HG03064 (cell line): ENCODE measurements at regions not wholly inside any gene's neighbourhood (a gene's known extent, or its start where the extent isn't known, plus 50 kb on each side); places are given as distances from the start of the nearest gene placed in this dataset.

Source experiments
- ATAC-seq: cut with Tn5 transposase; IDR thresholded peaks from one replicate; pipeline ENCODE4 v1.9.1; 2021; ENCODE audit warnings: low read depth; ENCODE audit not compliant: unreplicated experiment

GRCh38 chr13:59157181-59157580 is 1006.5 kb downstream of the DIAPH3 start:
- no peak for ATAC-seq

- ATAC-seq, result no peak
Observed at GRCh38 chr13:59166174-59166573, 997.6 kb downstream of the DIAPH3 start.

- no peak for ATAC-seq
Observed at GRCh38 chr13:59172076-59172475, 991.7 kb downstream of the DIAPH3 start.

GRCh38 chr13:59176775-59177174 is 987.0 kb downstream of the DIAPH3 start:
- ATAC-seq, result no peak

- no peak for ATAC-seq
Observed at GRCh38 chr13:59178344-59178743, 985.4 kb downstream of the DIAPH3 start.

GRCh38 chr13:59182241-59182640 is 981.5 kb downstream of the DIAPH3 start:
- no peak for ATAC-seq

- no peak for ATAC-seq
Observed at GRCh38 chr13:59197397-59197796, 966.3 kb downstream of the DIAPH3 start.

- ATAC-seq, result no peak
Observed at GRCh38 chr13:59201841-59202240, 961.9 kb downstream of the DIAPH3 start.

GRCh38 chr13:59203855-59204254 is 959.9 kb downstream of the DIAPH3 start:
- ATAC-seq, result no peak

- no peak for ATAC-seq
Observed at GRCh38 chr13:59205501-59205900, 958.2 kb downstream of the DIAPH3 start.

GRCh38 chr13:59208405-59209195 is 955.1 kb downstream of the DIAPH3 start:
- ATAC-seq, result no peak

GRCh38 chr13:59210543-59210942 is 953.2 kb downstream of the DIAPH3 start:
- ATAC-seq, result no peak

- ATAC-seq, result no peak
Observed at GRCh38 chr13:59211606-59212005, 952.1 kb downstream of the DIAPH3 start.

GRCh38 chr13:59229401-59229800 is 934.3 kb downstream of the DIAPH3 start:
- no peak for ATAC-seq

GRCh38 chr13:59229861-59230260 is 933.9 kb downstream of the DIAPH3 start:
- no peak for ATAC-seq

GRCh38 chr13:59230484-59231264 is 933.1 kb downstream of the DIAPH3 start:
- no peak for ATAC-seq

- ATAC-seq, result no peak
Observed at GRCh38 chr13:59236309-59236919, 927.3 kb downstream of the DIAPH3 start.

- no peak for ATAC-seq
Observed at GRCh38 chr13:59236944-59237343, 926.8 kb downstream of the DIAPH3 start.

GRCh38 chr13:59247171-59247570 is 916.6 kb downstream of the DIAPH3 start:
- ATAC-seq, result no peak

- no peak for ATAC-seq
Observed at GRCh38 chr13:59250336-59251189, 913.2 kb downstream of the DIAPH3 start.
